ENCODE measurements at regions not wholly inside any gene's neighbourhood (a gene's known extent, or its start where the extent isn't known, plus 50 kb on each side); places are given as distances from the start of the nearest gene placed in this dataset.

- Histone ChIP-seq H3K27ac (peak overlapping the region in 3 of 4 donors; percentile 70 to 72 (median 71)), H3K4me3 (no peak overlapping the region), H3K36me3 (no peaks in the 10 kb centered on the region), H3K4me1 (peaks cover 0 to 27% (median 13%) of the 10 kb centered on the region in 4 donors), H3K27me3 (no peaks in the 10 kb centered on the region), H3K9me3 (no peaks in the 10 kb centered on the region)
- intact Hi-C loops (cut with DNase I; ENCODE audit: low total_unique reads), result no loop called here
- TF ChIP-seq POLR2AphosphoS5 (IDR thresholded peaks at IDR 0.05) (no peak), EP300 (IDR thresholded peaks at IDR 0.05; ENCODE audit: low read depth) (no peak), CTCF (IDR thresholded peaks at IDR 0.05) (no peak), POLR2A (IDR thresholded peaks at IDR 0.05) (no peak)
- in situ Hi-C loops (cut with MboI; ENCODE audit: low pct_ligation_motif_present in 1 of 4, low pct_unique_long_range_greater_than_20kb in 1 of 4, low sequenced_read_pairs in 3 of 4), result no loop called here
- WGBS, 2 donors (ENCODE audit: low coverage in 1 of 2), result 68 to 80% methylated on average over 1 of the region's 1 CpG
- no peak for DNase-seq
These were observed 345.9 kb upstream of the RPS23 start for GRCh38 chr5:82624062-82624461.

- TF ChIP-seq CTCF (IDR thresholded peaks at IDR 0.05) (no peak), POLR2AphosphoS5 (IDR thresholded peaks at IDR 0.05) (peak in 1 of 3 donors; percentile 34), EP300 (IDR thresholded peaks at IDR 0.05; ENCODE audit: low read depth) (no peak), POLR2A (IDR thresholded peaks at IDR 0.05) (no peak)
These were observed 344.8 kb upstream of the RPS23 start for GRCh38 chr5:82622711-82623514.

GRCh38 chr5:82622205-82622604, 344.1 kb upstream of the RPS23 start:
- 81 to 82% methylated on average over 4 of the region's 4 CpGs for WGBS, 2 donors (ENCODE audit: low coverage in 1 of 2)
- Histone ChIP-seq H3K27ac (peak overlapping the region; percentile 70 to 72 (median 70)), H3K27me3 (no peaks in the 10 kb centered on the region), H3K36me3 (no peaks in the 10 kb centered on the region), H3K4me3 (no peak overlapping the region), H3K9me3 (no peaks in the 10 kb centered on the region), H3K4me1 (peaks cover 0 to 27% (median 13%) of the 10 kb centered on the region in 4 donors)
- in situ Hi-C loops (cut with MboI; ENCODE audit: low pct_ligation_motif_present in 1 of 4, low pct_unique_long_range_greater_than_20kb in 1 of 4, low sequenced_read_pairs in 3 of 4), result no loop called here
- no peak for TF ChIP-seq EP300 (IDR thresholded peaks at IDR 0.05; ENCODE audit: low read depth)
- TF ChIP-seq POLR2A (IDR thresholded peaks at IDR 0.05), result no peak
- no peak for TF ChIP-seq CTCF (IDR thresholded peaks at IDR 0.05)
- TF ChIP-seq POLR2AphosphoS5 (IDR thresholded peaks at IDR 0.05), result no peak
- no peak for DNase-seq
- intact Hi-C loops (cut with DNase I; ENCODE audit: low total_unique reads), result no loop called here

More at GRCh38 chr5:82622711-82623514, 344.8 kb upstream of the RPS23 start:
- in situ Hi-C loops (cut with MboI; ENCODE audit: low pct_ligation_motif_present in 1 of 4, low pct_unique_long_range_greater_than_20kb in 1 of 4, low sequenced_read_pairs in 3 of 4) (no loop called here), intact Hi-C loops (cut with DNase I; ENCODE audit: low total_unique reads) (no loop called here)
- no peaks in the 10 kb centered on the region for H3K36me3 ChIP-seq
- WGBS, 2 donors (ENCODE audit: low coverage in 1 of 2), result 54 to 58% methylated on average over 5 to 6 of the region's 6 CpGs
- H3K27me3 ChIP-seq, result no peaks in the 10 kb centered on the region
- no peaks in the 10 kb centered on the region for H3K9me3 ChIP-seq
- DNase-seq, result peak; percentile 20
- peaks cover 0 to 27% (median 13%) of the 10 kb centered on the region in 4 donors for H3K4me1 ChIP-seq
- no peak overlapping the region for H3K4me3 ChIP-seq
- H3K27ac ChIP-seq, result peak overlapping the region; percentile 70 to 72 (median 70)

- intact Hi-C loops (cut with DNase I; ENCODE audit: low total_unique reads), result no loop called here
- WGBS, 2 donors (ENCODE audit: low coverage in 1 of 2), result 28 to 38% methylated on average over 3 of the region's 3 CpGs
These were observed 342.9 kb upstream of the RPS23 start for GRCh38 chr5:82620957-82621600.

More at GRCh38 chr5:82620957-82621600, 342.9 kb upstream of the RPS23 start:
- no peaks in the 10 kb centered on the region for H3K27me3 ChIP-seq
- no peak for DNase-seq
- no peak overlapping the region for H3K4me3 ChIP-seq
- TF ChIP-seq CTCF (IDR thresholded peaks at IDR 0.05), result no peak
- no peak for TF ChIP-seq POLR2AphosphoS5 (IDR thresholded peaks at IDR 0.05)
- TF ChIP-seq EP300 (IDR thresholded peaks at IDR 0.05; ENCODE audit: low read depth), result no peak
- no peak for TF ChIP-seq POLR2A (IDR thresholded peaks at IDR 0.05)
- H3K4me1 ChIP-seq, result peaks cover 0 to 27% (median 12%) of the 10 kb centered on the region in 4 donors
- H3K9me3 ChIP-seq, result no peaks in the 10 kb centered on the region
- in situ Hi-C loops (cut with MboI; ENCODE audit: low pct_ligation_motif_present in 1 of 4, low pct_unique_long_range_greater_than_20kb in 1 of 4, low sequenced_read_pairs in 3 of 4), result no loop called here
- H3K27ac ChIP-seq, result no peak overlapping the region
- no peaks in the 10 kb centered on the region for H3K36me3 ChIP-seq

Data from transverse colon (tissue), 4 donors.